Ishikawa (cell line): ENCODE measurements at regions not wholly inside any gene's neighbourhood (a gene's known extent, or its start where the extent isn't known, plus 50 kb on each side); places are given as distances from the start of the nearest gene placed in this dataset.

Source experiments
- CEBPB ChIP-seq: IDR thresholded peaks from 2 replicates; pipeline ENCODE4 v1.6.1; 2012
- CREB1 ChIP-seq: IDR thresholded peaks from 2 replicates; pipeline ENCODE4 v1.6.1; 2012; ENCODE audit warnings: low read depth
- EGR1 ChIP-seq: IDR thresholded peaks from 2 replicates; pipeline ENCODE4 v1.6.1; 2012
- EP300 ChIP-seq: IDR thresholded peaks from 2 replicates; pipeline ENCODE4 v1.6.1; 2012; ENCODE audit warnings: borderline replicate concordance
- FOXM1 ChIP-seq: IDR thresholded peaks from 2 replicates; pipeline ENCODE4 v1.6.1; 2012; ENCODE audit warnings: low read depth, borderline replicate concordance
- NFIC ChIP-seq: IDR thresholded peaks from 2 replicates; pipeline ENCODE4 v1.6.1; 2012
- RAD21 ChIP-seq: IDR thresholded peaks from 2 replicates; pipeline ENCODE4 v1.6.1; 2012; ENCODE audit warnings: low read depth
- TAF1 ChIP-seq: IDR thresholded peaks from 2 replicates; pipeline ENCODE4 v1.6.1; 2012; ENCODE audit warnings: low read depth, mild to moderate bottlenecking
- TCF12 ChIP-seq: IDR thresholded peaks from 2 replicates; pipeline ENCODE4 v1.6.1; 2012; ENCODE audit warnings: low read depth
- TEAD4 ChIP-seq: IDR thresholded peaks from 2 replicates; pipeline ENCODE4 v1.6.1; 2012
- YY1 ChIP-seq: IDR thresholded peaks from 2 replicates; pipeline ENCODE4 v1.6.1; 2012; ENCODE audit warnings: low read depth
- ZBTB7A ChIP-seq: IDR thresholded peaks from 2 replicates; pipeline ENCODE4 v1.6.1; 2012; ENCODE audit warnings: low read depth
- TF ChIP-seq, protein P1 (sequence below): IDR thresholded peaks from 2 replicates; pipeline ENCODE4 v1.6.1; 2012; ENCODE audit warnings: low read depth, mild to moderate bottlenecking
- TF ChIP-seq, protein P2 (sequence below): IDR thresholded peaks from 2 replicates; pipeline ENCODE4 v1.6.1; 2012
- TF ChIP-seq, protein P3 (sequence below): IDR thresholded peaks from 2 replicates; pipeline ENCODE4 v1.6.1; 2012

DNA sequence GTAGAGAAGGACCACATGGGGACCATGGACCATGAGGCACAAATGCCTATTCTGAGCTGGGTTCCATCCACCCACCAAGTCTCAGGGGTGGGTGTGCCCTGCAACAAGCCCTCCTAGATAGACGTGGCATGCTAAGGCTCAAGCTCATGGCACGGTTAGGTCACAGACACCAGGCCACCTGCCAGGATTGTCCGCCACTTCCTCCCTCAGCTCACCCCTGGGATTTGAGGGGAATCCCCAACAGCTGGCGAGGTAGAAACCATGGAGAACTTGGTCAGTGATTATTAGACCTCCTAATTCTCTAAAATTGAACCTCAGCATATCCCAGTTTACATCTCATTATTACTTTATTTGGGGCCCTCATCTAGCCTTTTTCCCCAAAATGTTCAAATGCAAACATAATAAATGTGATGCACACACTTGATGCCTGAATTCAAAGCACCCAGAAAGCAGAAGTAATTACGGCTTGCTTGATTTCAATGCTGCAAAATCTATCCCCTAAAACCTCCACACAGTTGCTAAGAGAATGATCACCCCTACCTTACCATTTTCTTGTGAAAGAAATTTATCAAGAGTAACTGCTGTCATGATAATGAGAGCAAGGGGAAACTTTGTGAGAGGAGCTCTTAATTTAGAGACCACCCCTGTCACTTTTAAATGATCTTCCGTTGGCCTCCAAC is 366.6 kb upstream of the PFKP start:
- TF ChIP-seq, protein P1, sequence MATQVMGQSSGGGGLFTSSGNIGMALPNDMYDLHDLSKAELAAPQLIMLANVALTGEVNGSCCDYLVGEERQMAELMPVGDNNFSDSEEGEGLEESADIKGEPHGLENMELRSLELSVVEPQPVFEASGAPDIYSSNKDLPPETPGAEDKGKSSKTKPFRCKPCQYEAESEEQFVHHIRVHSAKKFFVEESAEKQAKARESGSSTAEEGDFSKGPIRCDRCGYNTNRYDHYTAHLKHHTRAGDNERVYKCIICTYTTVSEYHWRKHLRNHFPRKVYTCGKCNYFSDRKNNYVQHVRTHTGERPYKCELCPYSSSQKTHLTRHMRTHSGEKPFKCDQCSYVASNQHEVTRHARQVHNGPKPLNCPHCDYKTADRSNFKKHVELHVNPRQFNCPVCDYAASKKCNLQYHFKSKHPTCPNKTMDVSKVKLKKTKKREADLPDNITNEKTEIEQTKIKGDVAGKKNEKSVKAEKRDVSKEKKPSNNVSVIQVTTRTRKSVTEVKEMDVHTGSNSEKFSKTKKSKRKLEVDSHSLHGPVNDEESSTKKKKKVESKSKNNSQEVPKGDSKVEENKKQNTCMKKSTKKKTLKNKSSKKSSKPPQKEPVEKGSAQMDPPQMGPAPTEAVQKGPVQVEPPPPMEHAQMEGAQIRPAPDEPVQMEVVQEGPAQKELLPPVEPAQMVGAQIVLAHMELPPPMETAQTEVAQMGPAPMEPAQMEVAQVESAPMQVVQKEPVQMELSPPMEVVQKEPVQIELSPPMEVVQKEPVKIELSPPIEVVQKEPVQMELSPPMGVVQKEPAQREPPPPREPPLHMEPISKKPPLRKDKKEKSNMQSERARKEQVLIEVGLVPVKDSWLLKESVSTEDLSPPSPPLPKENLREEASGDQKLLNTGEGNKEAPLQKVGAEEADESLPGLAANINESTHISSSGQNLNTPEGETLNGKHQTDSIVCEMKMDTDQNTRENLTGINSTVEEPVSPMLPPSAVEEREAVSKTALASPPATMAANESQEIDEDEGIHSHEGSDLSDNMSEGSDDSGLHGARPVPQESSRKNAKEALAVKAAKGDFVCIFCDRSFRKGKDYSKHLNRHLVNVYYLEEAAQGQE, result no peak
- TF ChIP-seq CREB1 (no peak), EGR1 (no peak), TEAD4 (no peak), TCF12 (no peak), FOXM1 (no peak), NFIC (no peak), RAD21 (no peak), ZBTB7A (no peak), YY1 (no peak), CEBPB (no peak)
- TF ChIP-seq, protein P2, sequence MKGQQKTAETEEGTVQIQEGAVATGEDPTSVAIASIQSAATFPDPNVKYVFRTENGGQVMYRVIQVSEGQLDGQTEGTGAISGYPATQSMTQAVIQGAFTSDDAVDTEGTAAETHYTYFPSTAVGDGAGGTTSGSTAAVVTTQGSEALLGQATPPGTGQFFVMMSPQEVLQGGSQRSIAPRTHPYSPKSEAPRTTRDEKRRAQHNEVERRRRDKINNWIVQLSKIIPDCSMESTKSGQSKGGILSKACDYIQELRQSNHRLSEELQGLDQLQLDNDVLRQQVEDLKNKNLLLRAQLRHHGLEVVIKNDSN, result no peak

DNA sequence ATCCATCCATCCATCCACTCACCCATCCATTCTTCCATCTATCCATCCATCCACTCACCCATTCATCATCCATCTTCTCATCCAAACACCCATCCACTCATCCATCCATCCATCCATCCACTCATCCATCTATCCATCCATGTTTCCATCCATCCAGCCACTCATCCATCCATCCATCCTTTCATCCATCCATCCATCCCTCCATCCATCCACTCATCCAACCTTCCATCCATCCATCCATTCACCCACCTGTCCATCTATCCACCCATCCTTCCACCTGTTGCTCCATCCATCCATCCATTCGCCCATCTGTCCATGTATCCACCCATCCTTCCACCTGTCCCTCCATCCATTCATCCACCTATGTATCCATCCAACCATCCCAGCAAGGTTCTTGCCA is 378.4 kb upstream of the PFKP start:
- TF ChIP-seq TEAD4, result no peak
- TF ChIP-seq EP300, result no peak
- no peak for TF ChIP-seq EGR1
- no peak for TF ChIP-seq TCF12
- TF ChIP-seq, protein P2, result no peak
- no peak for TF ChIP-seq CEBPB
- TF ChIP-seq ZBTB7A, result no peak
- no peak for TF ChIP-seq FOXM1
- no peak for TF ChIP-seq YY1
- no peak for TF ChIP-seq RAD21
- TF ChIP-seq TAF1, result no peak
- no peak for TF ChIP-seq NFIC
- no peak for TF ChIP-seq CREB1
- TF ChIP-seq, protein P3, sequence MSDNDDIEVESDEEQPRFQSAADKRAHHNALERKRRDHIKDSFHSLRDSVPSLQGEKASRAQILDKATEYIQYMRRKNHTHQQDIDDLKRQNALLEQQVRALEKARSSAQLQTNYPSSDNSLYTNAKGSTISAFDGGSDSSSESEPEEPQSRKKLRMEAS, result no peak
- TF ChIP-seq, protein P1, result no peak

DNA sequence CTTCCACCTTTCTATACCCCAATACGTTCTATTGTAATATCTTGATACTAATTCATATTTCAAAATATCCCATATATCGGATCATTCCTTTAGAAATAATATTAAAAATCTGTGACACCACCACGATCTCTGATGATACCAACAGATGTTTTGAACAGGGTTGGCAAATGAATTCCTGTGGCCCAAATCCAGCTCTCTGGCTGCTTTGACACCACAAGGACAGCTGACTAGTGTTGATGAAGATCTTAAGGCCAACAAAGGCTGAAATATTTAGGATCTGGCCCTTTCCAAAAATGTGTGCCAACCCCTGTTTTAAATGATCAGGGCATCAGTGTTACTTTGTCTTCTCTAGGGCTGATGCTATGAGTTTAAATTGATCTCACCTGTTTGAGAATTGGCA is 380.7 kb upstream of the PFKP start:
- TF ChIP-seq CREB1 (no peak), EGR1 (no peak), TCF12 (no peak), TAF1 (no peak), YY1 (no peak), ZBTB7A (no peak), NFIC (no peak), RAD21 (no peak), FOXM1 (no peak), CEBPB (no peak), EP300 (no peak), TEAD4 (no peak)
- TF ChIP-seq, protein P3, result no peak
- TF ChIP-seq, protein P1, result no peak
- TF ChIP-seq, protein P2, result no peak

DNA sequence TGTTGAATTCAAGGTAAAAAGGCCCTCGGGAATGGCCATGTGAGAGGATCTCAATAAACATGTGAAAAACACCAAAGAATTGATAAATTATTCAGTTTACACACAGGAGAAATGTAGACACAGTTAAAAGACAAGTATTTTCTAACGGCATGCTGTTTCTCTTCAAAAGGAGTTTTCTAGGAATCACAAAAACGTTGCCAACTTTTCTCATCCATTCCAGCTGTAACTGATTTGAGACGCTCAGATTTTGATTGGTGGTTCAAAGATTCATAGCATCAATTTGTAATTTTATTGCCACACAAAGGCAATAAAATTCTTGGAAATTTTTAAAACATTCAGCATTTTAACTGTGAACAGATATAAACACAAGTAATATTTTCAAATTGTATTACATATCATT is 384.9 kb upstream of the PFKP start:
- TF ChIP-seq, protein P1, result no peak
- TF ChIP-seq TAF1 (no peak), CREB1 (no peak), YY1 (no peak), NFIC (no peak), RAD21 (no peak), CEBPB (no peak), FOXM1 (no peak), TEAD4 (no peak), EP300 (no peak), EGR1 (no peak), TCF12 (no peak), ZBTB7A (no peak)
- TF ChIP-seq, protein P2, result no peak
- TF ChIP-seq, protein P3, result no peak
